GM19023 (cell line): ENCODE measurements at regions not wholly inside any gene's neighbourhood (a gene's known extent, or its start where the extent isn't known, plus 50 kb on each side); places are given as distances from the start of the nearest gene placed in this dataset.

Source experiments
- ATAC-seq: cut with Tn5 transposase; IDR thresholded peaks from one replicate; pipeline ENCODE4 v1.9.1; 2021; ENCODE audit warnings: mild to moderate bottlenecking, moderate library complexity; ENCODE audit not compliant: unreplicated experiment

DNA sequence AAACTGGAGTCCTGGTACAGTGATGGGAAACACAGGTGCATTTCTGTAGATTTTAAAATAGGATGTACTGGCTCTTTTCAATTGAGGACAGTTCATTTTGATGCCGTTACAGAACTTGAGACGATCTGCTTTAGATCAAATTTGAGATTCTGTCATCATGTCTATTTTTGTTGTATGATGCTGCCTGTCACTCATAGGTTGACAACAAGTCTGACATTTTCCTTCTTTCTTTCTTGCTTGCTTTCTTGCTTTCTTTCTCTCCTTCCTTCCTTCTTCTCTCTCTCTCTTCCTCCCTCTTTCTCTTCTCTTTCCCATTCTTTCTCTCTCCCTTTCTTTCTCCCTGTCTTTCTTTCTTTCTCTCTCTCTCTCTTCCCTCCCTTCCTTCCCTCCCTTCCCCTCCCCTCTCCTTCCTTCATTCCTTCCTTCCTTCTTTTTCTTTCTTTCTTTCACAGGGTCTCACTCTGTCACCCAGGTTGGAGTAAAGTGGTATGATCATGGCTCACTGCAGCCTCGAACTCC, 152.6 kb upstream of the SGK1 start:
- ATAC-seq: no peak

GRCh38 chr6:134469702-134470456, 152.0 kb upstream of the SGK1 start:
- no peak for ATAC-seq

GRCh38 chr6:134468633-134469032, 150.7 kb upstream of the SGK1 start:
- ATAC-seq: no peak

DNA sequence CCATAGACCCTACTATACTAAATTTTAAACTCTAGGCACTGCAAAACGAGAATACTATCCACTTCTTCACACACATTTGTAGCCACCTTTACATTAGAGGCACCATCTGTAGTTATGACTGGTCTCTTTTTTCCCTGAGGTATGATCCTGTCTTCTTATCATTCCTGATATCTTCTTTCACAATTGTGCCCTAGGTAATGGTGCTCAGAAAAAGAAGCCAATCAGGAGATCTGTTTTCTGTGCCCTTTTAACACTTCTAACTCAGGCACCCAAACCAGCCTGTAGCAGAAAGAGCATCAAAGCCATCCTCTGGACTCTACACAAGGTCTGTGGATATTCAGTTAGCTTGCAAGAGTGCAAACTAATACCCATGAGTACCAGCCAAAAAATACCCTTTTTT, 149.7 kb upstream of the SGK1 start:
- ATAC-seq: no peak

DNA sequence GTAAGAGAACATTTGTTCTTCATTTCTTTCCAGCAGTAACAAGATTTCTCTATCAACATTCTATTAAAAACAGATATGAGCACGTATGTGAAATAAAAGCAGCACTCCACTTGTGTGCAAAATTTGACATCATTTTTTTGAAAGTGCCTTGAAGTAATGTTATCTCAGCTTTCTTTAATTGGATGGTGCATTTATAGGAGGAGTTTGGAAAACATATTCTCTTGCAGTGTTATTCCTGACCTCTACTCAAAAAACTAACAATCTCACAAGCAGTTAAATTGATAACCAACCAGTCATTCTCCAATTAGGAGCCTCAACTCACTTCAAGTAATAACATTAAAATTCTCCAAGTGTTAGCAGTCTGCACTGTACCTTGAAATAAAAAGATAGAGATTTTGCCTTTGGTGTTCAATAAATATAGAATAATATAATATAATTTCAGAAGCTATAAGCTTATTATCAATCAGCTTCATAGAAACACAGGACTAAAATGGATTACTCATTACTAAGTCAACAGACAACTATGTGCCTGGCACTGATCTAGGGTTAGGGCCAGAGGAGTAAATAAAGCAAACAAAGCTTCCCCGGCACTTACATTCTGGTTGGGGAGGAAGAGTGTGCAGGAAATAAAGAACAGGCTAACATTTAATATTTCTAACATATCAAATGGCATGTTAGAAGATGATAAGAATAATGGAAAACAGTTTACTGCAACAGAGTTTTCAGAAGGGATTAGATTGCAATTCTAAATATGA, 149.0 kb upstream of the SGK1 start:
- no peak for ATAC-seq

- ATAC-seq: no peak
These were observed 146.9 kb upstream of the SGK1 start for GRCh38 chr6:134464690-134465411.

DNA sequence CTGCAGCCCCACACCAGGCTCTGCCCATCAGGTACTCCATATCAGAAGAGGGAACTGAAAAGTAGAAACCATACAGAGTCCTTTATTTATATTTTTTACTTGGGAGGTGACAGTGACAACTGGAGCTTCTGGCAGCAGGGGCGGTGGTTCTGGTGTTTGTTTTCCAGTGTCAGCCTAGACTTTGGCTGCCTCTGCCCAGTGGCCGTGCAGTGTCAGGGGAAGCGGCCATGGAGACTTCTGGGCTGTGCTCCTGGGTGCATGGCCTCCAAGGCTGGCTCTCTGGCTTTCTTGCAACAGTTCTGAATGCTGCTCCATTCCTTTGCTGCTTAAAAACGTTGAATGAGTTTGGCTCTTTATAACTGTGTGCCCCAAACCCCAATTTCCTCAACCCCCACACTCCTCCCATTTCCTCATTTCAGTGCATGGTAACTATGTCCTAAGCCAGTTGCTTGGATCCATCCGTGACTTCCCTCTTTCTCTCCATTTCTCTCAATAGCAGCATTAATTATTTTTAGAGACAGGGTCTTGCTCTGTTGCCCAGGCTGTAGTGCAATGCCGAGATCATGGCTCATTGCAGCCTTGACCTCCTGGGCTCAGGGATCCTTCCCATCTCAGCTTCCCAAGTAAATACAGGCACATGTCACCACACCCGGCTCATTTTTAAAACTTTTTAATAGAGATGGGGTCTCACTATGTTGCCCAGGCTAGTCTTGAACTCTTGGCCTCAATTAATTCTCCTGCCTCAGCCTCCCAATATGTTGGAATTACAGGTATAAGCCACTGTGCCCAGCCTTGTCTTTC, 141.1 kb upstream of the SGK1 start:
- no peak for ATAC-seq

DNA sequence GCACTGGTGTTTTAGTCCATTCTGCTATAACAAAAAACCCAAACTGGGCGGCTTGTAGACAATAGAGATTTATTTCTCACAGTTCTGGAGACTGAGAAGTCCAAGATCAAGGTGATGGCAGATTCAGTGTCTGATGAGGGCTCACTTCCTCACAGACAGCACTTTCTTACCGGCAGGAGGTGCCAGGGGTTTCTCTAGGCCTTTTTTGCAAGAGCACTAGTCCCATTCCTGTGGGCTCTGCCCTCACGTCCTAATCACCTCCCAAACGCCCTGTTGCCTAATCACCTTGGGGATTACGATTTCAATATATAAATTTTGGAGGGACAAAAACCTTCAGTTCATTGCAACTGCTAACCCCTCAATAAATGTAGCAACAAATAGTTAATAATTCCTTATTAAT, 140.0 kb upstream of the SGK1 start:
- ATAC-seq: no peak

DNA sequence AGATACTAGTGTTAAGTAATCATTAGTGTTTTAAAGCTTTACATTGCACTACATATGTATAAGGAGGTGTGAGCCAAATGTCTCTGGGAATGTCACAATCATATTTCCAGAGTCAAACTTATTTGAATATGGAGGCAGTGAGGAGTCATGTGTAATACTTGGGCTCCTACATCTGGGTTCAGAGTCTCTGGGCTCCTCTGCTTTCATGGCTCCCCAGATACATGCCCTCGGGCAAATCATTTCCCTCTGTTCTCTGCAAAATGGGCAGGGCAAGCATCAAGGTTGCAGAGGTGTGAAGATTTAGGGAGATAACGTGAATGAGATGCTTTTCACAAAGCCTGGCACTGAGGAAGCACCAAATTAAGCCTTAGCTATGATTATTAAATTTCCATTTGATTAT, 138.3 kb upstream of the SGK1 start:
- no peak for ATAC-seq

DNA sequence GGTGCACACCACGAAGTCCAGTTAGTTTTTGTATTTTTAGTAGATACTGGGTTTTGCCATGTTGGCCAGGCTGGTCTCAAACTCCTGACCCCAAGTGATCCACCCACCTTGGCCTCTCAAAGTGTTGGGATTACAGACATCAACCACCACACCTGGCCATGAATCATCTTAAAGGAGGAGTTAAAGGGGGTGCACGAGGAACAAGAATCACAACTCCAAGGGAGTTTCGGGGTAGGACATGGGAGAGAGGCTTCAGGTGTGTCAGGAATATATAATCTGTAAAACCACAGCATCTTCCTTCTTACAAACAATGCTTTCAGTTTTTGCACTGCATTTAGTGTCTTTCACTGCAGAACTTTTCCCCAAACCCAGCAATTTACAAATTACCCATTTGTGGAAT, 137.4 kb upstream of the SGK1 start:
- ATAC-seq: no peak

DNA sequence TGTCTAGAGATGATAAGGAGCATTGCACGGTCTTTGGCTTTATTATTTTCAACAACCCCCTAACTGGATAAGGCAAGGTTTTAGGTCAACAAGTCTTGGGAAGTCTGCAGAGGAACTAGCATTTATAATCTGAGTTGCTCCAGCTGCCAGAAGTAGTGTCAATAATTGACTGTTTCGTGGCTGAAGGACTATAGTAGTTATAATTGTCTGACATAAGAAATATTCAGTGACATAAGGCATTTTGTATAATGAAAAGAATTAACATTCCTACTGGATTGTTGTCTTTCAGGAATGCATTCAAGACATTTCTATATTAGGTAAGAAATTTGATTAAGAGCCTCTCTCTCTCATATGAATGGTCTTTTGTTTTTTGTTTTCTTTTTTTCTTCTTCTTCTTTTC, 136.9 kb upstream of the SGK1 start:
- ATAC-seq: no peak

GRCh38 chr6:134453792-134454510, 136.0 kb upstream of the SGK1 start:
- no peak for ATAC-seq

GRCh38 chr6:134452906-134453305, 135.0 kb upstream of the SGK1 start:
- no peak for ATAC-seq

DNA sequence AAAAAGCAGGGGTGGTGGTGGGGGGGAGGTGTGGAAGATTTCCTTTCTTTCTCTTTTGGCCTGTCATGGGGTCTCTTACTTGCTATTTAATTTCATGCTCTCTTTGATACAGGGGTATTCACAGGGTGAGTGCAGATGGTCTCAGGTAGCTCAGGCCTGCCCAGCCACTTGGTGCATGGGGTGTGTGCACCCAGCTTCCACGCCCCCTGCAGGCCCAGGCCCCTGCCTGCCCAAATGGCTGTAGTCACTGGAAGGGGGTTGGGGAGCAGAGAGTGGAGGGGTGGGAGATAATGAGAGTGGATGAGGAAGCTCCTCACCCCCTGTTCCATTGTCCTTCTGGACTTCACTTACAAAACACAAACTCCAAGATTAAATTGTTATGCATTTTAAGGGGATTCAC, 133.6 kb upstream of the SGK1 start:
- no peak for ATAC-seq

DNA sequence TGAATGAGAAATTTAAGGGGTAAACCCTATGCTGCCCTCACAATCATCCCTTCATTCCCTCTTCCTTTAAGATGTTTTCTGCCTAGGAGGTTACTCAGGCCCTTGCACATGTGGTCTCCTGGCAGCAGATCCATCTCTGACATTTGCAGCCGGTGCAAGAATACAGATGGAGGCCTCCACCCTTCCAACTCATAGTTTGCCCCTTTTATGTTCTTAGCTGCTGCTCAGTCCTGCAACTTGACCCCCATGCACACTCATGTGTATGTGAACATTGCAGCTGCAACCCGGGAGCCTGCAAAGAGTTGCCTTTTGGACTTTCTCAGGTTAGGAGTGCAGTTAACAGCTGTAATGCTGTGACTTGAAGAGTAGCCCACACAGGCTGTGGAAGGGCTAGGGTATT, 131.9 kb upstream of the SGK1 start:
- ATAC-seq: no peak

- ATAC-seq: no peak
These were observed 131.1 kb upstream of the SGK1 start for GRCh38 chr6:134449004-134449403.

GRCh38 chr6:134447883-134448387, 130.0 kb upstream of the SGK1 start:
- no peak for ATAC-seq

GRCh38 chr6:134447423-134447822, 129.5 kb upstream of the SGK1 start:
- ATAC-seq: no peak

DNA sequence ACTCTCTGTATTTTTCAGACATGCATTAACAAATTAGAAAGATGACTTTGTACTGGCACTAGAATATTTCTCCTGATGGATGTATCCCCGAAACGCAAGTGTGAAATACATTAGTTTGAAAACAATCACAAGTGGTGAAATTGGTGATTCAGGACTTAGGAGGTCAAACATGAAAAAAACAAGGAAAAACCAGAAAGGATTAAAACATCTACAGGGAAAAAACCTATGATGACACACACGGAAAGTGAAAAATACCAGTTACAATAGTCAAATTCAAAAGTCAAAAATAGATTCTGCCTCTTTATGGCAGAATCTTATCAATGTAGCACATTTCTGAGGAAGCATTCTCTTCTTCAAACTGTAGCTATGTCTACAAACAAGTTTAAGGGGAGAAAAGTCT, 129.0 kb upstream of the SGK1 start:
- ATAC-seq: no peak
